ENCODE measurements at regions not wholly inside any gene's neighbourhood (a gene's known extent, or its start where the extent isn't known, plus 50 kb on each side); places are given as distances from the start of the nearest gene placed in this dataset.

DNA sequence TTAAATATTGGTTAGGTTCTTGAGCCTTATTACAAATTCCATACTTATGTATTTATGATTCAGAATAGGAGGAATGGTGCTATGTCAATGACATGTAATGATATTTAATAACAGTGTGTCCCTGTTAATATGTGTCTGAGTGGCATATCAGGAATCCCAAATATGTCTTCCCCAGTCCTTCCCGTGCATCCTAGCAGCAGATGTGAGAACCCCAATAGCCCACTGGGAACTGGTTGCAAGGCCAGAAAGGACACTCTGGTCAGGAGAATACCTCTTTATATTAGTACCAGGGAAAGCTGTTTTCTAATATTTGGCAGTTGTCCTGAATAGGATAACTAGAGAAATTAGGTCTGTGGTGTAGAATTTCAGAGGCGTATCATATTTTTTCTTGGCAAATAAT is 159.1 kb upstream of the PDE7B start:
- Histone ChIP-seq H3K36me3 (no peaks in the 10 kb centered on the region), H3K4me1 (no peaks in the 10 kb centered on the region), H3K27me3 (no peaks in the 10 kb centered on the region), H3K9me3 (no peaks in the 10 kb centered on the region), H3K27ac (no peak overlapping the region), H3K4me3 (no peak overlapping the region)
- no peak for ATAC-seq
- TF ChIP-seq, protein P1, sequence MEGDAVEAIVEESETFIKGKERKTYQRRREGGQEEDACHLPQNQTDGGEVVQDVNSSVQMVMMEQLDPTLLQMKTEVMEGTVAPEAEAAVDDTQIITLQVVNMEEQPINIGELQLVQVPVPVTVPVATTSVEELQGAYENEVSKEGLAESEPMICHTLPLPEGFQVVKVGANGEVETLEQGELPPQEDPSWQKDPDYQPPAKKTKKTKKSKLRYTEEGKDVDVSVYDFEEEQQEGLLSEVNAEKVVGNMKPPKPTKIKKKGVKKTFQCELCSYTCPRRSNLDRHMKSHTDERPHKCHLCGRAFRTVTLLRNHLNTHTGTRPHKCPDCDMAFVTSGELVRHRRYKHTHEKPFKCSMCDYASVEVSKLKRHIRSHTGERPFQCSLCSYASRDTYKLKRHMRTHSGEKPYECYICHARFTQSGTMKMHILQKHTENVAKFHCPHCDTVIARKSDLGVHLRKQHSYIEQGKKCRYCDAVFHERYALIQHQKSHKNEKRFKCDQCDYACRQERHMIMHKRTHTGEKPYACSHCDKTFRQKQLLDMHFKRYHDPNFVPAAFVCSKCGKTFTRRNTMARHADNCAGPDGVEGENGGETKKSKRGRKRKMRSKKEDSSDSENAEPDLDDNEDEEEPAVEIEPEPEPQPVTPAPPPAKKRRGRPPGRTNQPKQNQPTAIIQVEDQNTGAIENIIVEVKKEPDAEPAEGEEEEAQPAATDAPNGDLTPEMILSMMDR (IDR thresholded peaks at IDR 0.05): no peak
- DNase-seq: no peak
- intact Hi-C loops (cut with DNase I): no loop called here

DNA sequence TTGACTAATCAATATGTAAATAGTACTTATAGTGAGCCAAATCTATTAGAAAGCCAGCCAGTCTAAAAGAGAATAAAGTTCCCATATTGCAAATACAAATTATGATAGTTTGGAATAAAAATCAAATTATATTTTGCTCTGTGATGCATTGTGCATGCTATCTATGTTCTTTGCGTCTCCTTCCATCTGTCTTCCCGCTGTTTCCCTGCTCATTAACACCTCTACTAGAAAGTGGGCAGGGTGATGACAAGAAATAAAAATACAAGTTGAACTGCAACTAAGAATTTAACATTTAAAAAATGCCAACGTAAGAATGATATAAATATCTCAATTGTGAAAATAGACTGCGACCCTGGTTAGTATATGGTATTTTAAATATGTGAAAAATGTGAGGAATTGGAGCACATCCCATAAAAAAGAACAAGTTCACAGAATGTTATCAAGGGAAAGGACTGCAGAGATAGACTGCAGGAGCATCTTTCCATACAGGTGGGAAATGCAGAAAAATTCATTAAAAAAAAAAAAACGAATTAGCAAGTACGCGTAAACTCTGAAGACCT is 157.6 kb upstream of the PDE7B start:
- Histone ChIP-seq H3K4me1 (no peaks in the 10 kb centered on the region), H3K36me3 (no peaks in the 10 kb centered on the region), H3K4me3 (no peak overlapping the region), H3K9me3 (no peaks in the 10 kb centered on the region), H3K27ac (no peak overlapping the region), H3K27me3 (no peaks in the 10 kb centered on the region)
- DNase-seq (no peak), ATAC-seq (no peak)
- intact Hi-C loops (cut with DNase I): no loop called here
- TF ChIP-seq, protein P1 (IDR thresholded peaks at IDR 0.05): no peak

DNA sequence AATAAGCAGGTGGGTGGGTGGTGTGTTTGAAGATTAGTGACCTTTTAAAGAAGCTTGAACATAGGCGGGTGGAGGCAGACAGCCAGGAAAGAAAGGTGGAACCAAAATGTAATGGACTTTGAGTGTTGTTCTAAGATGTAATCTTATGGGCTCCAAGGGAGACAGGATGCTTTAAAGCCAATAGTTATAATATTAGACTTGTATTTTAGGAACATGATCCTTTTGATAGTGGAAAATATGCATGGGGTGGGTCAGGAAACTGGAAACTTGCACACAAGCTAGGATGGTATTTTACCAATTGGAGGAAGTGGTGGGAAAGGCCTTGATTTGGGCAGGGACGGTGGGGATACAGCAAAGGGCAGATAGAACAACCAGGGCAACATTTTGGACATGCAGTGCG is 151.8 kb upstream of the PDE7B start:
- H3K27ac ChIP-seq: no peak overlapping the region
- TF ChIP-seq, protein P1 (IDR thresholded peaks at IDR 0.05): no peak
- H3K4me3 ChIP-seq: no peak overlapping the region
- DNase-seq: no peak
- H3K27me3 ChIP-seq: no peaks in the 10 kb centered on the region
- no peaks in the 10 kb centered on the region for H3K36me3 ChIP-seq
- no peaks in the 10 kb centered on the region for H3K9me3 ChIP-seq
- no peak for ATAC-seq
- intact Hi-C loops (cut with DNase I): no loop called here
- H3K4me1 ChIP-seq: no peaks in the 10 kb centered on the region

DNA sequence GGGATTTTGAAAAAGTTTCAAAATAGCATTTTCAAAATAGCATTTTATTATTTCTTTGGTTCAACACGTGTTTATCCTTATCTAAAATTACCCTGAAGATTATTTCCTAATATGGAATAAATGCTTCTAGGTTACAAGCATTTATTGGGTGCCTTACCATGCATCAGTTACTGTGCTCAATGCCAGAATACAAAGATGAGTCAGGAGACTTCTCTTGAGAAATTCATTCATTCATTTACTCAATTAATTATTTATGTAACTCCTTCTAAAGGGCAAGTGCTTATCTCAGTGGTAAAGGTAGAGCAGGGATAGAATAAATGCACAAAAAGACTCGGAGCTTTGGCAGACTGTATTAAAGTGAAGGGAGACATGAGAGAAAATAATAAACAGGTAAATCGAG is 150.1 kb upstream of the PDE7B start:
- H3K27ac ChIP-seq: no peak overlapping the region
- H3K9me3 ChIP-seq: no peaks in the 10 kb centered on the region
- DNase-seq (no peak), ATAC-seq (no peak)
- no peak overlapping the region for H3K4me3 ChIP-seq
- H3K36me3 ChIP-seq: no peaks in the 10 kb centered on the region
- H3K27me3 ChIP-seq: no peaks in the 10 kb centered on the region
- TF ChIP-seq, protein P1 (IDR thresholded peaks at IDR 0.05): no peak
- no peaks in the 10 kb centered on the region for H3K4me1 ChIP-seq
- intact Hi-C loops (cut with DNase I): no loop called here

DNA sequence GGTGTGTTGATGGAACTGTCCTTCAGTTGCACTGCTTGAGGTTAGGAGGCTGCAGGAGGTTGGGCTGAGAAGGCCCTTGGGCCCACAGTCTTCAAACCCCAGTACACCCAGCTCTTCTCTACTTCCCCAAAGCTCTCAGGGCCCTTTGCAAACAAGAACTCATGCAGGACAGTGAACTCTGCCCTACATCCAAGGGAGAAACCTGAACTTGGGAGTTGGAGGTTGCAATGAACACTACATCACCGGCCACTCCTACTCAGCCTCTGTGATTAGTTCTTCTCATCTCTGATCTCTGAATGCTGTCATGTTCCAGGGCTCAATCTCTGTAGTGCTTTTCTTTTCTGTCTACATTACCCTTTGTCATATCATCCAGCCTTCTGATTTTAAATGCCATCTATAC is 148.5 kb upstream of the PDE7B start:
- no peak for DNase-seq
- no peaks in the 10 kb centered on the region for H3K36me3 ChIP-seq
- TF ChIP-seq, protein P1 (IDR thresholded peaks at IDR 0.05): no peak
- no peaks in the 10 kb centered on the region for H3K27me3 ChIP-seq
- peak; percentile 71 for ATAC-seq
- no peaks in the 10 kb centered on the region for H3K4me1 ChIP-seq
- no peak overlapping the region for H3K4me3 ChIP-seq
- intact Hi-C loops (cut with DNase I): no loop called here
- H3K27ac ChIP-seq: no peak overlapping the region
- no peaks in the 10 kb centered on the region for H3K9me3 ChIP-seq

DNA sequence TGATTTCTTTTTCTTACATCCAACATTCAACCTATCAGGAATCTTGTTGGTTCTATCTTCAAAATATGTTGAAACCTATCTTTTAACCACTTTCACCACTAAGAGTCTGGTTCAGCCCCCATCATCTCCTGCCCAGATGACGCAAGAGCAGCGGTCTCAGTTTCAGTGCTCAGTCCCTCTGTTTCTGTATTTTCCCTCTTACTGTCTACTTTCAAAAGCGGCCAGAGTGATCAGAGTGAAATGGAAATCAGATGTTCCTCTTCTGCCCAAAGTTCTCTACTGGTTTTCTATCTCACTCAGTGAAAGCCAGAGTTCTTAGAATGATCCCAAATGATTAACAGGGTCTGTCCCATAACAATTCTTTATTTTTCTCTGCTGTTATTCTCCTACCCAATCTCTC is 147.9 kb upstream of the PDE7B start:
- Histone ChIP-seq H3K4me1 (no peaks in the 10 kb centered on the region), H3K4me3 (no peak overlapping the region), H3K9me3 (no peaks in the 10 kb centered on the region), H3K27me3 (no peaks in the 10 kb centered on the region), H3K36me3 (no peaks in the 10 kb centered on the region), H3K27ac (no peak overlapping the region)
- intact Hi-C loops (cut with DNase I): no loop called here
- ATAC-seq: peak; percentile 63
- DNase-seq: no peak
- TF ChIP-seq, protein P1 (IDR thresholded peaks at IDR 0.05): no peak

Data from upper lobe of right lung (tissue), 1 donor.